ENCODE measurements at regions not wholly inside any gene's neighbourhood (a gene's known extent, or its start where the extent isn't known, plus 50 kb on each side); places are given as distances from the start of the nearest gene placed in this dataset.
A peak's percentile ranks its signal among the peaks of the same experiment; 100 is the strongest.

- TF ChIP-seq CTCF (IDR thresholded peaks at IDR 0.05; ENCODE audit: low read length) (no peak), EZH2 (IDR thresholded peaks at IDR 0.05; ENCODE audit: borderline replicate concordance, low read length) (no peak)
- no peak overlapping the region for H2AFZ ChIP-seq (ENCODE audit: low read length)
- H3K4me2 ChIP-seq (ENCODE audit: low read length) = no peak overlapping the region
- H3K9me3 ChIP-seq (ENCODE audit: low read length) = peaks cover 5% of the 10 kb centered on the region; the same call in 1 of the 2 replicates
- H3K79me2 ChIP-seq (ENCODE audit: insufficient read depth, low read length) = no peaks in the 10 kb centered on the region
- no peaks in the 10 kb centered on the region for H3K9me2 ChIP-seq (ENCODE audit: low read depth, low read length)
- no peak overlapping the region for H3K4me3 ChIP-seq (ENCODE audit: low read depth, low read length, poor library complexity, severe bottlenecking)
- no peak overlapping the region for H3K27ac ChIP-seq (ENCODE audit: low read depth, low read length, poor library complexity, severe bottlenecking)
- no peaks in the 10 kb centered on the region for H3K27me3 ChIP-seq (ENCODE audit: insufficient read depth, low read length)
- no peaks in the 10 kb centered on the region for H3K36me3 ChIP-seq (ENCODE audit: insufficient read depth, low read length)
- no peaks in the 10 kb centered on the region for H3F3A ChIP-seq (ENCODE audit: insufficient read depth, low read length)
- H3K9ac ChIP-seq (ENCODE audit: low read length) = no peak overlapping the region
- H3K4me1 ChIP-seq (ENCODE audit: insufficient read depth, low read length, severe bottlenecking) = no peaks in the 10 kb centered on the region
- H4K20me1 ChIP-seq (ENCODE audit: insufficient read depth, low read length) = no peaks in the 10 kb centered on the region
Observed at GRCh38 chr4:82268826-82269193, 105.0 kb downstream of the HNRNPD start.

DNA sequence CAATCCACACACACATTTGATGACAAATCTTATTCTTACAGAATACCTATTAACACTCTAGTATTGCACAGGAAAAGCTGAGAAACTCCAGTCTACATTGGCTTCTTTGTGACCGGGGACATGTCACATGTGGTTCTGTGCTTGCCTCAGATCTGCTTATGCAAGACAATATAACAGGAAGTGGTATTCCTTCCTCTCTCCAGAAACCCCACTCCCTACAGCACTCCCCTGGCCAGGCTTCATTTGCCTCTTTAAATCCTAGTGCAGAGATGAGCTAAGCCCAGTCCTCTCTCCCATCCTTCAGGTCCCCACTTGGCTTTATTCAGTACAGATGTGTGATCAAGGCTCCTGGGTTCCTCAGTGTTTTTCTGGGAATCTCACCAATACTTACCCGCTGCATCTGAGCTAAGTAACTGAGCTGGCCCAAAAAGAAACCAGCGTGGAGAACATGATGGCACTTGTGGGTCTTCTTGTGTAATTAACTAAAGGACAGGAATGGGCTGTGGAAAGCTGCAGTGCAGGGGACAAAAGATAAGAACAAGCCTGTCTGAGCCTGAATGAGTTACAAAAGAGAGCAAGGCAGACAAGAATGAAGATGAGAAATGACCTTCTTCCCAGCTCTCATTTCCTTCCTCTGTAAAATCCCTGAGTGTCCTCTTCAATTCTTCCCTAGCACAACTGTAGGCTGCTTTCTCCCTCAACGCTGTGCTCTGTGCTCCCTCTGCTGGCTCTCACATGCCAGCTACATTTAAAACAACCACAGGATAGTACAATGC lies 105.6 kb downstream of the HNRNPD start:
- no peak overlapping the region for H3K4me3 ChIP-seq (ENCODE audit: low read depth, low read length, poor library complexity, severe bottlenecking)
- no peak overlapping the region for H3K4me2 ChIP-seq (ENCODE audit: low read length)
- H3K27me3 ChIP-seq (ENCODE audit: insufficient read depth, low read length) = no peaks in the 10 kb centered on the region
- H3K9me3 ChIP-seq (ENCODE audit: low read length) = peaks cover 5% of the 10 kb centered on the region; the same call in 1 of the 2 replicates
- H3F3A ChIP-seq (ENCODE audit: insufficient read depth, low read length) = no peaks in the 10 kb centered on the region
- H3K36me3 ChIP-seq (ENCODE audit: insufficient read depth, low read length) = no peaks in the 10 kb centered on the region
- no peaks in the 10 kb centered on the region for H3K4me1 ChIP-seq (ENCODE audit: insufficient read depth, low read length, severe bottlenecking)
- TF ChIP-seq EZH2 (IDR thresholded peaks at IDR 0.05; ENCODE audit: borderline replicate concordance, low read length) = no peak
- TF ChIP-seq CTCF (IDR thresholded peaks at IDR 0.05; ENCODE audit: low read length) = peak; percentile 80
- no peak overlapping the region for H3K27ac ChIP-seq (ENCODE audit: low read depth, low read length, poor library complexity, severe bottlenecking)
- H2AFZ ChIP-seq (ENCODE audit: low read length) = no peak overlapping the region
- H4K20me1 ChIP-seq (ENCODE audit: insufficient read depth, low read length) = no peaks in the 10 kb centered on the region
- no peaks in the 10 kb centered on the region for H3K9me2 ChIP-seq (ENCODE audit: low read depth, low read length)
- no peak overlapping the region for H3K9ac ChIP-seq (ENCODE audit: low read length)
- H3K79me2 ChIP-seq (ENCODE audit: insufficient read depth, low read length) = no peaks in the 10 kb centered on the region

DNA sequence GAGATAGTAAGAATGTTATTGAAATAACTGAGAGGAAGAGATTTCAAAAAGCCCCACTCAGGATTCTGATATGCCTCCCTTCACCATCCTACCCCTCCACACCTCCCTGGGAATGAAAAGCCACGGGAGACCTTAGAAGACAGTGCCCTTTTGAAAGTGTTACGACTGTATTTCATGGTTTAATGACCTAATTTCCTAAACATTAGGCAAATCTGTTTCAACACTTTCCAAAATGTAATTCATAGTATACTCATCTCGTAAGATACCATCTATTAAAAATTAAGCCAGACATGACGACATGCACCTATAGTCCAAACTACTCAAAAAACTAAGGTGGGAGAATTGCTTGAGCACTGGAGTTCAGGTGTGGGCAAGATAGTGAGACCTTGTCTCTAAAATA lies 106.3 kb downstream of the HNRNPD start:
- no peak overlapping the region for H2AFZ ChIP-seq (ENCODE audit: low read length)
- no peaks in the 10 kb centered on the region for H3K4me1 ChIP-seq (ENCODE audit: insufficient read depth, low read length, severe bottlenecking)
- H3K4me2 ChIP-seq (ENCODE audit: low read length) = no peak overlapping the region
- H4K20me1 ChIP-seq (ENCODE audit: insufficient read depth, low read length) = no peaks in the 10 kb centered on the region
- no peak overlapping the region for H3K4me3 ChIP-seq (ENCODE audit: low read depth, low read length, poor library complexity, severe bottlenecking)
- H3K79me2 ChIP-seq (ENCODE audit: insufficient read depth, low read length) = no peaks in the 10 kb centered on the region
- no peak overlapping the region for H3K9ac ChIP-seq (ENCODE audit: low read length)
- H3K9me2 ChIP-seq (ENCODE audit: low read depth, low read length) = no peaks in the 10 kb centered on the region
- H3K9me3 ChIP-seq (ENCODE audit: low read length) = peaks cover 5% of the 10 kb centered on the region; the same call in 1 of the 2 replicates
- H3K27ac ChIP-seq (ENCODE audit: low read depth, low read length, poor library complexity, severe bottlenecking) = no peak overlapping the region
- H3K36me3 ChIP-seq (ENCODE audit: insufficient read depth, low read length) = no peaks in the 10 kb centered on the region
- no peak for TF ChIP-seq CTCF (IDR thresholded peaks at IDR 0.05; ENCODE audit: low read length)
- TF ChIP-seq EZH2 (IDR thresholded peaks at IDR 0.05; ENCODE audit: borderline replicate concordance, low read length) = no peak
- no peaks in the 10 kb centered on the region for H3F3A ChIP-seq (ENCODE audit: insufficient read depth, low read length)
- H3K27me3 ChIP-seq (ENCODE audit: insufficient read depth, low read length) = no peaks in the 10 kb centered on the region

Data from OCI-LY1 (cell line).